NB4 (cell line): ENCODE measurements at regions not wholly inside any gene's neighbourhood (a gene's known extent, or its start where the extent isn't known, plus 50 kb on each side); places are given as distances from the start of the nearest gene placed in this dataset.

ENCODE experiments used
- DNase-seq: peaks from one replicate; pipeline ENCODE4 v3.0.0; 2010; ENCODE audit warnings: low read depth
- H3K4me3 ChIP-seq: one replicate; pipeline ENCODE4 v1.5.1; 2011; ENCODE audit warnings: mild to moderate bottlenecking, low read depth, low read length, moderate library complexity
- CTCF ChIP-seq: IDR thresholded peaks from one replicate; pipeline ENCODE4 v1.5.1; 2012; ENCODE audit warnings: low read depth, low read length
- MYC ChIP-seq: IDR thresholded peaks from 2 replicates; pipeline ENCODE4 v1.6.1; 2011; ENCODE audit warnings: low read depth, low read length
- POLR2A ChIP-seq: IDR thresholded peaks from 2 replicates; pipeline ENCODE4 v1.6.1; 2011; ENCODE audit warnings: mild to moderate bottlenecking; ENCODE audit not compliant: insufficient read length; ENCODE audit errors: extremely low read depth
- TF ChIP-seq, protein P1 (sequence below): IDR thresholded peaks from 2 replicates; pipeline ENCODE4 v1.6.1; 2011; ENCODE audit warnings: low read depth, low read length

DNA sequence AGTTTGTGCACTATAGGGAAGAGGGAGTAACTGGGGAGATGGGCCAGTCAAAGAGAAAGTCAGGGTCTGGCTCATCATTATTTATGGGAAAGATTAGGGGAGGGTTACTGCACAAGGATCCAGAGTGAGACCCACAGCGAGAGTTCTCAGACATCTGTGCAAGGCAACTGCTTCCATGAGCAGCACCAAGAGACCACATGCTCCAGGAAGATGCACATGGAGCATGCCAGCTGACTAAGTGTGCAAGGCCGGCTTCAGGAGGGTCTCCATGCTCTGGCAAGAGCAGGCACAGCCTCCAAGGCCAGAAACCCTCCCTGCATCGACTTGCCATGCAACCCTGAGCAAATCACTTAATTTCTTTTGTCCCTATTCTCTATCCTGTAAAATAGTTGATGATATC is 616.9 kb downstream of the CSNK1G3 start:
- TF ChIP-seq MYC: no peak
- TF ChIP-seq, protein P1, sequence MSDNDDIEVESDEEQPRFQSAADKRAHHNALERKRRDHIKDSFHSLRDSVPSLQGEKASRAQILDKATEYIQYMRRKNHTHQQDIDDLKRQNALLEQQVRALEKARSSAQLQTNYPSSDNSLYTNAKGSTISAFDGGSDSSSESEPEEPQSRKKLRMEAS: no peak
- no peak for TF ChIP-seq CTCF
- TF ChIP-seq POLR2A: no peak
- no peak overlapping the region for H3K4me3 ChIP-seq
- DNase-seq: no peak

GRCh38 chr5:124126504-124127217 is 614.7 kb downstream of the CSNK1G3 start:
- H3K4me3 ChIP-seq: no peak overlapping the region
- no peak for DNase-seq
- TF ChIP-seq MYC (no peak), CTCF (no peak), POLR2A (no peak)
- TF ChIP-seq, protein P1: no peak

GRCh38 chr5:124124711-124125229 is 612.8 kb downstream of the CSNK1G3 start:
- no peak overlapping the region for H3K4me3 ChIP-seq
- TF ChIP-seq CTCF (no peak), POLR2A (no peak), MYC (no peak)
- TF ChIP-seq, protein P1: no peak
- no peak for DNase-seq

- no peak for DNase-seq
- TF ChIP-seq CTCF (no peak), MYC (no peak), POLR2A (no peak)
- TF ChIP-seq, protein P1: no peak
- no peak overlapping the region for H3K4me3 ChIP-seq
Measured at GRCh38 chr5:124121198-124121597, 609.2 kb downstream of the CSNK1G3 start.

GRCh38 chr5:124114911-124115310 is 602.9 kb downstream of the CSNK1G3 start:
- DNase-seq: no peak
- no peak for TF ChIP-seq POLR2A
- H3K4me3 ChIP-seq: no peak overlapping the region

GRCh38 chr5:124111886-124112285 is 599.9 kb downstream of the CSNK1G3 start:
- TF ChIP-seq, protein P1: no peak
- TF ChIP-seq MYC: no peak
- no peak for TF ChIP-seq CTCF
- no peak for DNase-seq
- H3K4me3 ChIP-seq: no peak overlapping the region
